Sigmoid colon (tissue), 4 donors: ENCODE measurements at regions not wholly inside any gene's neighbourhood (a gene's known extent, or its start where the extent isn't known, plus 50 kb on each side); places are given as distances from the start of the nearest gene placed in this dataset.

Source experiments
- POLR2A ChIP-seq, 2 donors: fragments of 450-650 bp; IDR thresholded peaks; one replicate each; pipeline ENCODE4 v1.6.1; 2016; ENCODE audit warnings: antibody characterized with exemption in 2 of 2, mild to moderate bottlenecking in 2 of 2, moderate library complexity in 2 of 2
- POLR2AphosphoS5 ChIP-seq, 4 donors: sonication (generic); formaldehyde crosslinking; IDR thresholded peaks; one replicate each; pipeline ENCODE4 v1.6.1; 2017; ENCODE audit warnings: antibody characterized with exemption in 4 of 4
- TF ChIP-seq, protein P1 (sequence below), 4 experiments: fragments of 450-650 bp in 3 of 4; fragments of 200-600 bp in 1 of 4; IDR thresholded peaks; one replicate each; pipeline ENCODE4 v1.5.1; 2016 to 2019; ENCODE audit warnings: antibody characterized with exemption in 4 of 4, mild to moderate bottlenecking in 3 of 4, moderate library complexity in 2 of 4

DNA sequence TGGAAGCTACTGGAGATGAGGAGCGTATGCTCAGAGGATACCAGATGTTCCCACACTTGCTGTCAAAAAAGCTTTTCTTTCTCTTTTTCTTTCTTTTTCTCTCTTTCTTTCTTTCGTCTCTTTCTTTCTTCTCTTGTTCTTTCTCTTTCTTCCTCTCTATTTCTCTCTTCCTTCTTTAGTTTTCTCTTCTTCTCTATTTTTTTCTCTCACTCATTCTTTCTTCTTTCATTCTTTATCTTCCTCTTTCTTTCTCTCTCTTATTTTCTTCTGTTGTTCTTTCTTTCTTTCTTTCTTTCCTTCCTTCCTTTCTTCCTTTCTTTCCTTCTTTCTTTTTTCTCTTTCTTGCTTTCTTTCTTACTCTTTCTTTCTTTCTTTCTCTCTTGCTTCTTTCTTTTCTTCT is 457.6 kb downstream of the CMPK2 start:
- TF ChIP-seq, protein P1, sequence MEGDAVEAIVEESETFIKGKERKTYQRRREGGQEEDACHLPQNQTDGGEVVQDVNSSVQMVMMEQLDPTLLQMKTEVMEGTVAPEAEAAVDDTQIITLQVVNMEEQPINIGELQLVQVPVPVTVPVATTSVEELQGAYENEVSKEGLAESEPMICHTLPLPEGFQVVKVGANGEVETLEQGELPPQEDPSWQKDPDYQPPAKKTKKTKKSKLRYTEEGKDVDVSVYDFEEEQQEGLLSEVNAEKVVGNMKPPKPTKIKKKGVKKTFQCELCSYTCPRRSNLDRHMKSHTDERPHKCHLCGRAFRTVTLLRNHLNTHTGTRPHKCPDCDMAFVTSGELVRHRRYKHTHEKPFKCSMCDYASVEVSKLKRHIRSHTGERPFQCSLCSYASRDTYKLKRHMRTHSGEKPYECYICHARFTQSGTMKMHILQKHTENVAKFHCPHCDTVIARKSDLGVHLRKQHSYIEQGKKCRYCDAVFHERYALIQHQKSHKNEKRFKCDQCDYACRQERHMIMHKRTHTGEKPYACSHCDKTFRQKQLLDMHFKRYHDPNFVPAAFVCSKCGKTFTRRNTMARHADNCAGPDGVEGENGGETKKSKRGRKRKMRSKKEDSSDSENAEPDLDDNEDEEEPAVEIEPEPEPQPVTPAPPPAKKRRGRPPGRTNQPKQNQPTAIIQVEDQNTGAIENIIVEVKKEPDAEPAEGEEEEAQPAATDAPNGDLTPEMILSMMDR (IDR thresholded peaks at IDR 0.05) = no peak
- no peak for TF ChIP-seq POLR2A (IDR thresholded peaks at IDR 0.05)
- TF ChIP-seq POLR2AphosphoS5 (IDR thresholded peaks at IDR 0.05) = no peak
